GM18508 (cell line): ENCODE measurements at regions not wholly inside any gene's neighbourhood (a gene's known extent, or its start where the extent isn't known, plus 50 kb on each side); places are given as distances from the start of the nearest gene placed in this dataset.

Source experiments
- ATAC-seq: cut with Tn5 transposase; IDR thresholded peaks from one replicate; pipeline ENCODE4 v1.9.1; 2021; ENCODE audit warnings: moderate number of reproducible peaks; ENCODE audit not compliant: insufficient read depth, unreplicated experiment

DNA sequence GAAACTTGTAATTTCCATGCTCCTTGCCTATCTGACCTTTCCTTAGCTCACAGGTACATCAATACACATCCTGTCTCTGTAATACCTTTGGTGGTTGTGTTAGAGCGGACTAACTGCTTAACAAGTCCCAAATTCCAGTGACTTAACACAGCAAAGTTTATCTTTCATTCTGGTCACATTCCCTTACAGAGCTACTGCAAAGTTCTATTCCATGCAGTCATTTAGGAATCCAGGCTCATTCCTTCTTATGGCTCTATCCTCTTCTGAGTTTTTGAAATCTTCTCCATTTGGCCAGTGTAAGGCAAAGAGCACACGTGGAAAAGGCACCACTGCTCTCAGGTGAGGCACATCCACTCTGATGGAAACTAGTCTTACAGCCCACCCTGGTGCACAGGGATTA lies 238.6 kb upstream of the ANKRD55 start:
- no peak for ATAC-seq

DNA sequence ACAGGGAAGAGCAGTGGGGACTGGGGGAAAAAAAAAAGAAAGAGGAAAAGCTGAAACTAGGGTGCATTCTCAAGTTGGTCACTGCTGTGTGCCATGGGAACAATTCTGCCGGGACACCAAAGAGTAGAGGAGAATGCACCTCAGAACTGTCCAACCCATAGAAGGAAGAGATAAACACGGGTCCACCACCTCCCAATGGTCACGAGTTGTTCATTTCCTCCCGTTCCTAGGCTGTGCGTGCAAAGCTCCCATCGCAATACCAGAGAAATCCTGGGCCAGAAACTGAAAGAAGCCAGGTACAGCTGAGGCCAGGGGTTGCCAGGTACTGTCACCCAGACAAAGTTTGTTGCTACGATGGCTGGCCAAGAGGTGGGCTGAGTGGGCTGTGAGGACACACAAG lies 236.9 kb upstream of the ANKRD55 start:
- no peak for ATAC-seq

GRCh38 chr5:56468277-56468676 lies 235.1 kb upstream of the ANKRD55 start:
- ATAC-seq: no peak

GRCh38 chr5:56467176-56467717 lies 234.1 kb upstream of the ANKRD55 start:
- no peak for ATAC-seq

DNA sequence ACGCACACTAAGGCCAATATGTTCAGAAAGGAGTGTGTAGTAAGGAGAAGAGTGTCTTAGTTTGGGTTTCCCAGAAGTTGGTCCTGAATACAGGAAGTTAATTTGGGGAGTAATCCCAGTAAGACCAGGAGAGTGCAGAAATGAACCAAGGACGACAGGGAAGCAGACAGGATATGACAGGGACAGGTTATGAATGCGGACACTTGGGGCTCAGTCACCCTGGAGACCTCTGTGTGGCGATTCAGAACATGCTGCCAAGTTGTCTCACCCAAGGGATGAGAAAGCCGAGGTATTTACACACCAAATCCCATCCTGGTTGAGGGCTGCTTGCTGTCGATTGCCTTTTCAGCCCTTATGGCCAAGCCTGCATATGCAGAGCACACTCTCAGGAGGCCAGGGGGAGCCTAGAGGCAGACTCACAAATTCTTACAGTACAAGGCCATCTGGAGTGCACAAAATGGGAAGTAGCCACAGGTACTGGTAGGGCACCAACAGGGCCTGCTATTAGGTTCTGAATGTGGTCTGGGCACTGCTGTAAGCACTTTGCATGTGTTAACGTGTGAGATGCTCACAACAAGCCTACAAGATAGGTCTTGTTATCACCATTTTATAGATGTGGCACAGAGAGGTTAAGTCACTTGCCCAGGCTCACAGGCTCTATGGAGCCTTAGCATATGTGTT lies 233.1 kb upstream of the ANKRD55 start:
- no peak for ATAC-seq

GRCh38 chr5:56465769-56466135 lies 232.6 kb upstream of the ANKRD55 start:
- no peak for ATAC-seq

- no peak for ATAC-seq
These were observed 232.0 kb upstream of the ANKRD55 start for GRCh38 chr5:56464935-56465768.

DNA sequence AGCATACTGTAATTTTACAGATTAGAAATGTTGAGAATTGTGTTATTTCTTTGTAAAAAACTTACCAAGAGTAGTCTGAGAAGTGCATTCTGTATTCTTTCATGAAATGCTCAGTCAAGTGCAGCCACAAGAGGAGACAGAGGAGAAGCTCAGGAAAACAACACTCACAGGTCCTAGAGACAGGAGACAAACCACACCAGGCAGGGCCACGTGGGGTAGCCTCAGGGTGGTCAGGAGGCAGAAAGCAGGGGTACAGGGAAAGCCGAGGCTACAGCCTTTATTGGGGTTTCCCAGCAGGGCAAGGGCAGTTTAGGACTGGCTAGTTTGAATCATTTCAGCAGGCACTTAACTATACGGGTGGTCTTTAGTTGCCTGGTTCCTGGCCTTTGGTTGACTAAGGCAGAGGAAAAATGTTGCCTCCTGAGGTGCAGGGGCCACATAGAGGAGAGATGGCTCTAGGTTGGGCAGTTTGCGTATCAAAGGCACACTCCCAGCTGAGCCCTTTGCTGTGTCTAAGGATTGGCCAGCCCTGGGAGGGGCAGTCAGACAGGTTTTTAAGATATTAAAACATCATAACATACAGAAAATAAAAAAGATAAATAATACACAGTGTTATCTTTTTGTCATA lies 230.9 kb upstream of the ANKRD55 start:
- ATAC-seq: no peak

DNA sequence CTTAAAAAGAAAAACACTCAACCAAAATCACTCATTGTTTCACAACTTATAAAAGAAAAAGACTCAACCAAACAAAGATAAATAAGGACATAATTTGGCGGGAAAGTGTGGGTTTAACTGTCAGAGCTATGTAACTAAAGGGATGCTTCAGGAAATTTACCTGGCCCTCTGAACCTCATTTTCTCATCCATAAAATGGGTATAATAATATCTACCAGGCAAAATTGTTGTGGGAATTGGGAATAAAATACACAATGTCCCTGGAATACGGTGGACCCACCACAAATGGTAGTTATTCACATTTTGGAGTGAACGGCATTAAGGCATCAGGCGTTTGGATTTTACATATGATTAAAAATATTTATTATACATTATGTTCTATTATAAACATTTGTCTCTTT lies 228.5 kb upstream of the ANKRD55 start:
- ATAC-seq: no peak

DNA sequence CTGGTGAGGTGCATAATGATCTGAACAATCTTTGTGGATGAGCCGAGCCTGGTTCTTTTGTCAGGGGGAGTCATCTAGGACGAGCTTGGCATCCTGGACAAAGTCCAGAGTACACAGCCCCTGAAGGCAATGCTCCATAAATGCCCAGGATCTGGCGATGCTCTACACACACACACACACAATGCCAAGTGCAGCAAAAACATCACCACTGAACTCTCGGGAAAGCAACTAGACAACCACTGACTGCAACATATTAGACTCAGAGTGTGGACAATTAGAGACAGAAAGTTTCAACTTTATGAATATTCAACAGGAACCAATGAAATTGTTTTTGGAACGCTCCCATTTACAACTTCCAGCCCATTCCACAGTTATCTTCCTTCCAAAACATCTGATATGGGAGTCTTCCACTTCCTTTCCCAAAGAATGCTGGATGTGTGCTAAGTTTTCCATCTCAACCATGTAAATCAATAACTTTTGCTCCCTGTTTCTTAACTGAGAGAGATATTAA lies 227.6 kb upstream of the ANKRD55 start:
- no peak for ATAC-seq

DNA sequence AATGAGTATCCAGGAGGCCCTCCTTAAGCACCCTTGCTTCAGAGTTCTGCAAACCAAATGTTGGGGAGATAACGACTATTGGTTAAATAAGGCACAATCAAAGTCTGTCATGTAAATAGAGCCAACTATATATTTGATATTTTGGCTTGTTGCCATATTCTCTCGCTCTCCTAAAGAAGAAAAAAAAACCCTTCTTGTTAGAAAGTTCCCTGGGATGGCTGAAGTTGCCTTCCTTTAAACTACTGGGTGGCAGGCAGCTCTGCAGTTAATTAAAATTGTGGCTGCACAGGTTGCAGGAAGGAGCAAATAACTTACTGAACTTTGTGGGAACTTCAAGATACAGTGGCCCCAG lies 227.0 kb upstream of the ANKRD55 start:
- ATAC-seq: no peak

DNA sequence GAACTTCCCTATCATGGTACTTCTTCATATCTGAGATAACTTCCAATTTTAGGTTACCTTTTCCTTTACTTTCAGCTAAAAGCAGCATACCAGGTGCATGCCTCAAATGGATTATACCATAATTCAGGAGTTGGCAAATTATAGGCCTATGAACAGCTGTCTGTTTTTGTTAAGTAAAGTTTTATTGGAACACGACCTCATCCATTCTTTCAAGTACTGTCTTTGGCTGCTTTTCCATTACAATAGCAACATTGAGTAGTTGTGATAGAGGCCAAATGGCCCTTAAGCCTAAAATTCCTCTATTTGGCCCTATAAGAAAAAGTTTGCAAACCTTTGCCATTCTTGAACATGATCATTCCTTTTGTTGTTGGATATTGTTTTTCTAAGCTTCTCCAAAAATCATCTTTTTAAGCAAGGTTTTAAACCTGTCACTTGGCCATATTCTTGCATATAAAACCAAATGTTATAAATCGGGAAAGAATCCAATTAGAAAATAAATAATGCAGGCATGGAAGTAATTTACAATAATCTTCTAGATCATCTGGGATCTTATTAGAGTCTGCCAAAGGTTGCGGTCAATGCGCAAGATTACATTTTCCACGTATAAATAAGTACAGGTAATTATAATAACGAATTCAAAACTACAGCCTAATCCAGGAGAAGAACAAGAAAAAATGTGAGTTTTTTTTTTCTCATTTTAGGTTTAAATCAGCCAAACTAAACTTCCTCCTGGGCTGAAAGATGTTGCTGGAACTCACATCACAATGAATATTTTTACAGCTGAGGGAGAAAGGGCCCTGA lies 226.5 kb upstream of the ANKRD55 start:
- no peak for ATAC-seq

GRCh38 chr5:56457887-56458812 lies 225.0 kb upstream of the ANKRD55 start:
- no peak for ATAC-seq

GRCh38 chr5:56456002-56456401 lies 222.9 kb upstream of the ANKRD55 start:
- no peak for ATAC-seq

DNA sequence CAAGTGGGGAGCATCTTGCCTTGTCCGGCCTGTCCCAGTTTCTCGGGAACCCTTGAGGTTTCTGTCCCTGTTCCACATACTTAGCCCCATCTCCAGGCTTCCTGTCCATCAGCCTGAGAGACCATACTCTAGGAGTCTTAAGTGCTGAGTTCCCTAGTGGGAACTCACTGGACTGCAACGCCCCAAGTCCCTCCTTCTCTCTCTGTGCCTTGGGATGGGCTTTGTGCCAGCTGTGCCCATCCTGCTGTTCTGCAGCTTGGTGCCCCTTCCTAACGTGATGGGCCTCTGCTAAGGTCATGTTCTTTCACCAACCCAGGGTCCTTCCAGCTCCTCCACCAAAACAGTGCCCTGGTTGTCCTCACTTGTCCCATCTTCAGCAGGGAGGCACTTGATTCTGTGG lies 222.3 kb upstream of the ANKRD55 start:
- no peak for ATAC-seq

DNA sequence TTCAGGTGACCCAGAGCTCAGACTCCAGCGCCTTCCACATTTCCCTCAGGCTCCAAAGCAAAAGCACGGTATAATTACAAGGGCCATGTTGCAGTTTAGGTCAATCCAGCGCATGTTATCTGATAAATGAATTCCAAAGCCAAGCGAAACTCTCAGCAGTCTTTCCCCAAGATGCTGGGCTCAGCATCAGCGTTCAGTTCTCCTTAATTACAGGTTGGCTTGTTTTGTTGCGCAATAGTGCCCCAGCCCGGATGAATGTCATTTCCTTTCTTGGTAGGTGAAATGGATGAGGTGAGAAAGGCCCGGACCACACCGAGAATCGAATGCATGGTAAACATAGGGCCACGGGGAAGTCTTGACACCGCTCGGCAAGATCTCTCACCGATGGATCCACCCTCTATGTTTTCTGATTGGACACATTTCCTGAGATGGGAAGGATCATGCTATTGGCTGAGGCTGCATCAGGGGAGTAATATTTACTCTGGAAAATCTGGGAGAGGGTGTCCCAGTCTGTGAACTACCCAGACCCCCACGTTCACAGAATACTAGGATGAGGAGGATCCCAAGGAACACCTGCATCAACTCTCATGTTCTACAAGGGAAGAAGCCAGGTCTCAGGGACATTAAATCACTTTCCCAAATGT lies 221.2 kb upstream of the ANKRD55 start:
- no peak for ATAC-seq

DNA sequence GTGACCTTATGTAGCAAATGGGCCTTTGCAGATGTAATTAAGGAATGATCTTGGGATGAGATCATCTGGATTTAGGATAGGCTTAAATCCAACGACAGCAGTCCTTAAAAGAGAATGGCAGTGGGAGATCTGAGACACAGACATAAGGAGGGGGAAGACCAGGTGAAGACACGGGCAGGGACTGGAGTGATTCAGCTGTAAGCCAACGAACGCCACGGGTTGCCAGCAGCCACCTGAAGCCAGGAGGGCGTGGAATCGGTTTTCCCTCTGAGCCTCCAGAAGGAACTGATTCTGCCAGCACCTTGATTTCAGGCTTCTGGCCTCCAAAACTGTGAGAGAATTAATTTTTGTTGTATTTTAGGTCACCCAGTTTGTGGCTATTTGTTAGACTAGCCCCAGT lies 218.6 kb upstream of the ANKRD55 start:
- ATAC-seq: no peak

GRCh38 chr5:56450766-56451165 lies 217.6 kb upstream of the ANKRD55 start:
- no peak for ATAC-seq
